ENCODE measurements at regions not wholly inside any gene's neighbourhood (a gene's known extent, or its start where the extent isn't known, plus 50 kb on each side); places are given as distances from the start of the nearest gene placed in this dataset.

DNA sequence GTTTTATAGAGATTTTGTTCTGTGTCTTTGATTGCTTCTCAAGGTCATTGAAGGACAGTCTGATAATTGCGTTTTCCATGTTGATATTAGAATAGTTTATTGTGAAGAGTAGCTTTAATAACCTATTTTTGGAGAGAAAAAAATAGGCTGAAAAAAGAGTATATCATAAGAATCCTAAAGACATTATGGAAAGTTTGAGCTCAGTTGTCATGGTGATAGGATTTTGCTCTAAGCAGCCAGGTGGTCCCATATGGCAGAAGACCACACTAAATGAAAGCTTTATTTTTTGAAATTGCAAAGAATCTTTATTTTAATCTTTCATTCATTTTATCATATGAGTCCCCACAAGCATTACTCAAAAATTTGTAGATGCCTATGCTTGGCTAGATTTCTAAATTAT lies 358.9 kb upstream of the NAV3 start:
- TF ChIP-seq POLR2AphosphoS5 (IDR thresholded peaks at IDR 0.05; ENCODE audit: low read depth, low read length): no peak
- TF ChIP-seq TAF1 (IDR thresholded peaks at IDR 0.05; ENCODE audit: borderline replicate concordance, low read depth, low read length): no peak

Data from GM12892 (cell line).